ENCODE measurements at regions not wholly inside any gene's neighbourhood (a gene's known extent, or its start where the extent isn't known, plus 50 kb on each side); places are given as distances from the start of the nearest gene placed in this dataset.
"Not testable (repeated sequence)": the region's sequence is repeated elsewhere in the genome, so short reads cannot be mapped to it uniquely, and the experiment has no call there.

DNA sequence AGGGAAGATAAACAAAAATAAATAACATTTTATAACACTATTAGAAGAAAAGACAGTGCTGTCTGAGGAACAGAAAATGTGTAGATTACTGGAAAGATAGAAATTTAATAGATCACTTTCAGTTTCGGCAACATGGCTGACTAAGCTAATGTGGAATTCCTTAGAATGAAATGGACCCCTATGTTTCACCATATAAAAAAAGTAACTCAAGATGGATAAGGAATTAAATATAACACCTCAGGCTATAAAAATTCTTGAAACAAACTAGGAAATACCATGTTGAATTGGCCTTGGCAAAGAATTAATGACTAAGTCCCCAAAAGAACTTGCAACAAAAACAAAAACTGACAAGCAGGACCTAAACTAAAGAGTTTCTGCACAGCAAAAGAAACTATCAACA lies 558.3 kb downstream of the CHSY3 start:
- DNase-seq: no peak

DNA sequence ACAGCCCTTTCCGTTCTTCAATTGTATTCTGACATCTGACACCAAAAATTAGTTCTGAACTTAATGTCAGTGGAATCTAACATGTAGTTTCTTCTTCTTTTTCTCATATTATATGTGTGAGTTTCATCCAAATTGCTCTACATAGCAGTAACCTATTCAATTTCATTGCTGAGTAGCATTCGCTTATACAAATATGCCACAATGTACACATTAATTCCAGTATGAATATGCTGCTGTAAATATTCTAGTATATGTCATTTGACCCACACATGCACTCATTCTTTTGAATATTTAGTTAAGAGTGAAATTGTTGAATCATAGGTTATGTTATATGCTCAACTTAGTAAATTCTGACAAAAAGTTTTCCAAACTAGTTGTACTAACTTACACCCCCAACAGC lies 550.9 kb downstream of the CHSY3 start:
- no peak for DNase-seq

DNA sequence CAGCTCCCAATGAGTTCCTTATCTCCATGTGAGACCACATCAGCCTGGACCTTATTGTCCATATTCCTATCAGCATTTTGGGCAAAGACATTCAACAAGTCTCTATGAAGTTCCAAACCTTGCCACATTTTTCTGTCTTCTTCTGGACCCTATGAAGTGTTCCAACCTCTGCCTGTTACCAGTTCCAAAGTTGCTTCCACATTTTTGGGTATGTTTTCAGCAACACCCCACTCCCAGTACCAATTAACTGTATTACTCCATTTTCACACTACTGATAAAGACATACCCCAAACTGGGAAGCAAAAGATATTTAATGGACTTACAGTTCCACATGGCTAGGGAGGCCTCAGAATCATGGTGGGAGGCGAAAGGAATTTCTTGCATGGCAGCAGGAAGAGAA lies 548.5 kb downstream of the CHSY3 start:
- DNase-seq: no peak

DNA sequence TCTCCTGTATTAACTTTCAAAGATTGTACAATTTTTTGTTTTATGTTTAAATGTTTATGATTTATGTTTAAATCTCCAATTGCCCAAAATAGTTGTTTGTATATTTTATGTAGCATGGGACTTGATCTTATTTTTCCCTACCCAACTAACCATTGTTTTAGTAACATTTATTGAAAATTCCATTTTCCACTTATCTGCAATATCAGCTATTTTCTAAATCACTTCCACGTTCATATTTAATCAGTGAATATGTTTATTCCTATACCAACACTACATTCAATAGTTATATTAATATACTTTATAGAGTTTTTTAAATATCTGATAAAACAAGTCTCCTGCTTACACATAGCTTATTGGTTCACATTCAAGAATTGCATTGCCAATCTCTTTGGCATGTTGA lies 532.2 kb downstream of the CHSY3 start:
- DNase-seq: no peak

DNA sequence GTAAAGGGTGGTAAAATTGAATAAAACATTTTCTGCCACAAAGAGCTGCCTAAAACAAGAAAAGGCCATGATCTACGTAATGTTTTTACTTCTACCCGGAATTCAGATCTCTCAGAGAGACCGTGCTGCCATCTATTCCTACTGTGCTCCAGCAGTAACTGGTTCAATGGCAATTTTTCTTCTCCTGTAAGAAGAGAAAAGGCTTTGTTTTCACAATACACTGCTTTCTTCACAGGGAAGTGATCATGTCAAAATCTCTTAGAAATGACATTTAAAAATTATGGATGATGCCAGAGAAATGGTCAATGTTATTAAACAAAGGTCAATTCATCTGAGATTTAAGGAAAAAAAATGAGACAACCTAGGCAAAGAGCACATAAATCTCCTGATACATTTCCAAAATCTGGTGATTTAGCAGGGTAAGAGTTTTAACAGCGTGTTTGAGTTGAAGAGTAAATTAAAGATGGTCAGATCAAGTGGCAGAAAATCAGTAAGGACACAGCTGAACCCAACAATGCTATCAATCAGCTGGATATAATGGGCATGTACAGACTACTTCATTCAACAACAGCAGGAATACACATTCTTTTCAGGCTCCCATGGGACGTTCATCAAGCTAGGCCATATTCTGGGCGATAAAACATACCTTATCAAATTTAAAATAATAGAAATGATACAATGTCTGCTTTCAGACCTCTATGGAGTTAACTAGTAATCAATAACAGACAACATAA lies 523.1 kb downstream of the CHSY3 start:
- DNase-seq: no peak

DNA sequence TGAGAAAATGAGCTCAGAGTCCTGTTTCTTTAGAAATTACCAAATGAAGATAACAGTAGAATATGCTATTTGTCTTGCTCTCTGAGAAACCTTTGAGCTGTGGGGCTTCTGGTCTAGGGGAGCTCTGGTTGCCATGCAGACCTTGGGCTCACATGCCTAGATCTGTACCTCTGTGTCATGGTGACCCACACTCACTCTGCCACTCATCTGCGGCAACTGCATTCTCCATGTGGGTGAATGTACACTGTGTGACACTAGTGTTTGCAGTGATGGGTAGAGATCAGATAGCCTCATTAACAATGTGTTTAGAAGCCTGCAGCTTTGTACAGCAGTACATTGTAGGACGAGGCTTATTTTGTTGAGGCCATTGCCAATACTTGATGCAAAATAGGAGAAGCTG lies 521.2 kb downstream of the CHSY3 start:
- DNase-seq: no peak

DNA sequence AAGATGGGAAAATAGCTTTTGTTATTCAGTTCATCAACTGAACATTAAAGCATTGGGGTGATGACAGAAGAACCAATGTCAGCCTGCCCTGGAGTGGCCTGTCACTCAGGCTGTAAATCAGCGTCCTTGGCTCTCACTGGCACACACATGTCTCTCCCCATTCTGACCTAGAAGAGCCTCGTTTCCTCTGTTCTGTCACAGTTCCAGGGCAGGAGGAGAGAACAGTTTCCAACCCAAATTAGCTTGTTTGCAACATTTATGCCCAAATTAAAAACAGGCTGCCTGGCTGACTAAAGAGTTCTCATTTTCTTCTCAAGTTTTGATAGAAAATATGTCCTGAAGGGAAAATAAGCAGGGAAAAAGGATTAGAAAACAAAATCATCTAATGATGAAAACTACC lies 520.1 kb downstream of the CHSY3 start:
- no peak for DNase-seq

DNA sequence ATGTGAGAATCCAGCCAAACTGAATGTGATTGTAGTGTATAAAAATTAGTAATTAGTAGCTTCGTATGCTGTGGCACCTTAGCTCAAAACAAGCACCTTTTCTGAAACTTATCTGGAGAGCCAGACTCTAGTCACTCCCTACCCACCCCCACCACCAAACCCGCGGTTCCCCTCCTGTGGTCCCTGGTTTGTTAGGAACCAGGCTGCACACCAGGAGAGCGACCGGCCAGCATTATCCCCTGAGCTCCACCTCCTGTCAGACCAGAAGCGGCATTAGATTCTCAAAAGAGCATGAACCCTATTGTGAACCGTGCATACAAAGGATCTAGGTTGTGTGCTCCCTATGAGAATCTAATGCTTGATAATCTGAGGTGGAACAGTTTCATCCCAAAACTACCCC lies 498.6 kb downstream of the CHSY3 start:
- no peak for DNase-seq

DNA sequence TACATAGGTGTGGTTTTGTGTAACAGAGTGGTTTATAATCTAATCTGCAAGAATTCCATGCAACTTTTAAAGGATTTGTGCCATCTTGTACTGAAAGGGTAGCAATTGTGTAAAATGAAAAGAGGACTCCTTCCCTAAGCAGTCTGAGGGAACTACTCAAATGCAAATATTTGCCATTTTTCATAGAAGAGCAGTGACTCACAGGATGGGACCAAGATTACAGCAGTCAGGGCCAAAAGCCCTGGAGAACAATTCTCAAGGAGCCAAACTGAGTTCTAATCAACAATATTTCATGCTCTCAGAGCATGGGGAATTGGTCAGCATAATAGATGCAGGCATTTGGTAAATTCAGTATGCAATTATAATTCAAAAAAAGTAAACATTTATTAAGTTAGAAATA lies 495.8 kb downstream of the CHSY3 start:
- no peak for DNase-seq

DNA sequence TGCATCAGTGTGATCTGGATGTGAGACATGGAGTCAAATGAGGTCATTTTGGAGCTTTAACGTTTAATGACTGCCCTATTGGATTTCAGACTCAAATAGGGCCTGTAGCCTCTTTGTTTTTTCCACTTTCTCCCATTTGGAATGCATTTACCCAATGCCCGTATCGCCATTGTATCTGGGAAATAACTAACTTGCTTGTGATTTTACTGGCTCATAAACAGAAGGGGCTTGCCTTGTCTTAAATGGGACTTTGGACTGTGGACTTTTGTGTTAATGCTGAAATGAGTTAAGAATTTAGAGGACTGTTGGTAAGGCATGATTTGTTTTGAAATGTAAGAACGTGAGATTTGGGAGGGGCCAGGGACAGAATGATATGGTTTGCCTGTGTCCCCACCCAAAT lies 494.6 kb downstream of the CHSY3 start:
- no peak for DNase-seq

DNA sequence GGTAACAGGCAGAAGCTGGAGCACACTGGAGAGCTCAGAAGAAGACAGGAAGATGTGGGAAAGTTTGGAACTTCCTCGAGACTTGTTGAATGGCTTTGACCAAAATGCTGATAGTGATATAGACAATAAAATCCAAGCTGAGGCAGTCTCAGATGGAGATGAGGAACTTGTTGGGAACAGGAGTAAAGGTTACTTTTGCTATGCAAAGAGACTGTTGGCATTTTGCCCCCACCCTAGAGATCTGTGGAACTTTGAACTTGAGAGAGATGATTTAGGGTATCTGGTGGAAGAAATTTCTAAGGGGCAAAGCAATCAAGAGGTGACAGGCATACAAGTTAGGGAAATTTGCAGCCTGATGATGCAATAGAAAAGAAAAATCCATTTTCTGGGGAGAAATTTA lies 493.5 kb downstream of the CHSY3 start:
- not testable (repeated sequence) for DNase-seq

DNA sequence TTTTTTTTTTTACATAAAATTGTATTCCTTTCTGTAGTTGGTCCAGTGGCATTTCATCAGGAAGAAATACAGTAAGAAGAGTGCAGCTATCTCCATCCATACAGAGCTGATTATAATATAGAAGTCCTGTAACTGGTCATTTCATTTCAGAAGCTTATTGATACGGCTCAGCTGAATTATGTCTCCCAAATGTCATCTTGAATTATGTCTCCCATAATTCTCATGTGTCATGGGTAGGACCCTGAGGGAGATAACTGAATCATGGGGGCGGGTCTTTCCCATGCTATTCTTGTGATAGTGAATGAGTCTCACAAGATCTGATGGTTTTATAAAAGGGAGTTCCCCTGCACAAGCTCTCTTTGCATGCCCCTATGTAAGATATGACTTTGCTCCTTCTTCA lies 492.9 kb downstream of the CHSY3 start:
- no peak for DNase-seq

DNA sequence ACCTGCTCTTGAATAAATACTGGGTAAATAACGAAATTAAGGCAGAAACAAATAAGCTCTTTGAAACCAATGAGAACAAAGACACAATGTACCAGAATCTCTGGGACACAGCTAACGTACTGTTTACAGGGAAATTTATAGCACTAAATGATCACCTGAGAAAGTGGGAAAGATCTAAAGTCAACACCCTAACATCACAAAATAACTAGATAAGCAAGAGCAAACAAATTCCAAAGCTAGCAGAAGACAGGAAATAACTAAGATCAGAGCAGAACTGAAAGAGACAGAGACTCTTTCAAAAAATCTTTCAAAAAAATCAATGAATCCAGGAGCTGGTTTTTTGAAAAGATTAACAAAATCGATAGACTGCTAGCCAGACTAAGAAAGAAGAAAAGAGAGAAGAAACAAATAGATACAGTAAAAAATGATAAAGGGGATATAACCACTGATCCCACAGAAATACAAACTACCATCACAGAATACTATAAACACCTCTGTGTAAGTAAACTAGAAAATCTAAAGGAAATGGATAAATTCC lies 487.5 kb downstream of the CHSY3 start:
- not testable (repeated sequence) for DNase-seq

DNA sequence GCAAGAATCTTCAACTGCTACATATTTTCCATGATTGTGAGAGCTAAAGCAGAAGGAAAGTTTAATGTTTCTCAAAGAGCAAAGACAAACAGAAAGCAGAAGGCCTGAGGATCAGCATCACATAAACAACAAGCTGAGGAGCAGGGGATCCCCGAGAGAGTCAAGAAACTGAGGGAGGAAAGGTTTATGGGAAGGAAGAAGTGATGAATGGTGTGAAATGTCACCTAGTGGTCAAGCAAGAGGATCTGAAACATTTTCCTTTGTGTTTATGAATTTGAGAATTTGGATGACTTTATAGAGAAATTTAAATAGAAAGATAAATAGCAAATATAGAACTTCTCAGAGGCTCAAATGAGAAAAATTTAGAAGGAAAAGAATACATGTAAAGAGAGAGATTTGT lies 481.9 kb downstream of the CHSY3 start:
- no peak for DNase-seq

DNA sequence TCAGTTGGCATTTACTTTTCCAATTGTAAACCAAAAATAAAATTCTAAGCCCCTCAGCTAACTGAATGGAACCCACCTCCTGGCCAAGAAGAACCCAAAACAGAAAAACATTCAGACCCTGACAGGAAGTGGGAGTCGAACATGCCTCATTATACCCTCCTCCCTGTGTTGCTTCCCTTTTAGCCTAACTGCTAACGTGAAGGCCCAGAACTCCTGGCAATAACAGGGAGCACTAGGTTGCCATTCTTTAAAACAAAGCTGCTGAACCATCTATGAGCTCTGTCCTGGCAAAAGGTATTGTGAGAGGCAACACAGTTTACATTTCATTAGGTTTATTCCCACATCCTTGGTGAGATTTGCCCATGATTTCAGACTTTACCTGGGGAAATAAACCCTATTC lies 481.4 kb downstream of the CHSY3 start:
- DNase-seq: no peak

DNA sequence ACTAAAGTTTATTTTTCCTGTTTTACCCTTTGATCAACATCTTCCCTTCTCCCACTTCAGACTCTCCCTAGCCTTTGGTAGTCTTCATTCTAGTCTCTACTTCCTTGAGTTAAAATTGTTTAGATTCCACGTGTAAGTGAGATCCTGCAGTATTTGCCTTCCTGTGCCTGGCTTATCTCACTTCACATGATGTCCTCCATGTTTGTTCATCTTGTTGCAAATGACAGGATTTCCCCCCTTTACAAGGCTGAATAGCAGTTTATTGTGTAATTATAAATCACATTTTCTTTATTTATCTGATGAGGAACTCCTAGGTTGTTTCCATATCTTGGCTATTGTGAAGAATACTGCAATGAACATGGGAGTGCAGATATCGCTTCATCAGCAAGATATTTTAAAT lies 461.7 kb downstream of the CHSY3 start:
- no peak for DNase-seq

DNA sequence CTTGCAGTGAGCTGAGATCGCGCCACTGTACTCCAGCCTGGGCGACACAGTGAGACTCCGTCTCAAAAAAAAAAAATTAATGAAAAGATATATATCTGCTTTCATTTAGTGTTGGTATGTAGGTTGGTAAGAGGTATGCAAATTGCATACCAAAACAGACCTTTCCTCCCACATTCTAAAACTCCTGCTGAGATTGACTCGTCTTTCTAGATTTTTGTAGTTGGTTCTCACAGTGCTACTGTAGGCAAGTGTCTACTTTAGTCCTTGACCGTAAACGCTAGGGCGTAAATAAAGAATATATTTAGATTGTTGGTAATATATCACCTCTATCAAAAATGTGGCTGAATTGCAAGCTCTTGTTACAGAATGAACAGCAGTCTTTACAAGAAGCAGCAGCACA lies 445.9 kb downstream of the CHSY3 start:
- DNase-seq: no peak

DNA sequence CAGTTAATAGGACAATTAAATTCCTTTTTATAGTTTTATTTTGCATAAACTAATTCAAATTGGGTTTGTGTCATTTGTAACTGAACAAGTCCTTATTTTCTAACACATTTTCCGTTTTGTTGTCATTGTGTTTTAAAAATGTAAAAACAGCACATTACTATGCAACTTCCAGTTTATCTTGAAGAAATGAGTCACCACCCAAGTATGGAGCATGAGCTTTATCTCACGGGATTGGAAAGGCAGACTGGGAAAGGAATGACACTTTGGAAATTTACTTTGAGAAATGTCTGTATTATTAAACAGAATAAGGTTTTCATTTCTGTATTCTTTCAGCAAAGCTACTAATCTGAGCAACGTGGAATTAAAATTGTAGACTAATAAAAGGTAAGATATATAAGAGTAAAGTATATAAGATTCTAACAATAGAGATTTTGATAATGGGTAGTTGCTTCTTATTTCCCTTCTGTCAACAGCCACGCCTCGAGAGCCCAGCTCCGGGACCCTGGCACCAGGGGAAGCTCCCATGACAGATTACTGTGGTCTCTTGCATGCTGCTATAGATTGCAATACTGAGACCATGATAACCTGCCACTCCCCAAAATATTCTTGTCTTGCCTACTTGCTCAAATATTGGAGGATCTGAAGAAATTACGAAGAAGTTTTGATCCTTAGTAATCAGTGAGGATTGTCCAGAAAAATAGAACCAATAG lies 433.1 kb downstream of the CHSY3 start:
- DNase-seq: no peak

DNA sequence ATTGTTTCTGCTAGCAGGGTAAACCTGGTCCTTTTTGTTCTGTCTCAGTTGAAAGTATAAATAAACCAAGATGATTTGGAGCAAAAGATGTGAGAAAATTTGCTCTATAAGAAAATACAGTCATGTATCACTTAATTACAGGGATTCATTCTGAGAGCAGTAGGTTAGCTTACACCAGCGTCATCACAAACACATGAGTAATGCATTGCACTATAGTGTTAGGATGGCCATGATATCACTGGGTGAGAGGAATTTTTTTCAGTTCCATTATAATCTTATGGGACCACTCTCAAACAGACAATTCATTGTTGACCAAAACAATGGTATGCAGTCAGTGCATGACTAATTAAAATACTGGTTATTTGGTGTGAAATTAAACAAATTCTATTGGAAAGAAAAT lies 430.9 kb downstream of the CHSY3 start:
- DNase-seq: no peak

DNA sequence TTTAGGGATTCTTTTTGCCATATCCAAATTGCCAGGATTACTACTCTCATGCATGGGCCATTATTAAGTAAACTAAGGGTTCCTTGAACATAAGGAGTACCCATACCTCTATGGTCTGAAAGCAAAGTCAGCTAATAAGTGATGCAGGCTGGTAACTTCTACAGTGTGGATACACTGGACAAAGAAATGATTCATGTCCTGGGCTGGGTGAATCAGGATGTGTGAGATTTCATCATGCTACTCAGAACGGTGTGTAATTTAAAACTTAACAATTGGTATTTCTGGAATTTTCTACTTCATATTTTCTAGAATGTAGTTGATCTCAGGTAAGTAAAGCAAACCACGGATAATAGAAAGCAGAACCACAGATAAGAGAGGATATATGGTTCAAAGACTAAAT lies 428.8 kb downstream of the CHSY3 start:
- DNase-seq: no peak

DNA sequence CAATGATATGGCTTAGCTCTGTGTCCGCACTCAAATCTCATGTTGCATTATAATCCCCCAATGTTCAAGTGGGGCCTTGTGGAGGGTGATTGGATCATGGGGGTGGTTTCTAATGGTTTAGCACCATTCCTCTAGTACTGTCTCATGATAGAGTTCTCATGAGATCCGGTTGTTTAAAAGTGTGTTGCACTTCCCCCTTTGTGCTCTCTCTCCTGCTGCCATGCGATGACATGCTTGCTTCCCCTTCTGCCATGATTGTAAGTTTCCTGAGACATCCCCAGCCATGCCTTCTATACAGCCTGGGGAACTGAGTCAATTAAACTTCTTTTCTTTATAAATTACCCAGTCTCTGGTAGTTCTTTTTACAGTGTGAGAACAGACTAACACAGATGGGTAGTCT lies 427.1 kb downstream of the CHSY3 start:
- no peak for DNase-seq

DNA sequence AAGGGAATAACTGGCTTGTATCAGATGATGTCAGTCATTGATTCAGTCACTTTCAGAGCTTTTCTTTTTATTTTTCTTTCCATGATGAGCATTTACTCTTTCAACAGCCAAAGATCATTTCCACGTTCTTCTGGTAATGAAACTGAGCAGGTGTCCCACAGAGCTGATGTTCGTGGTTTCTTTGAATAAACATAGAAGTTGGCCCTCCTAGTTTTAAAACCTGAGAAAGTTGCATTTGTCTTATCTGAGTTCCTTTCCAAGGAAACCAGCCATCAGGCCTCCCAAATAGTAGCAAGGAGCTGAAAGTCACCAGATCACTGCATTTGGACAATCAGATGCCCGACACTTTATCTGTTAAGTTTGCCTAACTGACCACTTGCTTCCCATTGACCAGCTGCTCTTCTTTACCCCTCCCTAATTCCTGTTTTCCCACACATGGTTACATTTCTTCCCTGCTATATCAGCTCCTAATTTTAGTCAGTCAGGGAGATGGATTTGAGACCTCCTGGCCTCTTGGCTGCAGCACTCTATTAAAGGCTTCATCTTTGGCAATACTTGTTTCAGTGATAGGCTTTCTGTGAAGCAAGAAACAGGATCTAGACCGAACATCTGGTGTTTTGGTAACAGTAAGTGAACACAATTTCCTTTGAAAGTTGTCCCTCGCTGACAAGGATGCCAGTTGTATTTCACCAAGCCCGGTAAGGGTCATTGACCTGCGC lies 420.8 kb downstream of the CHSY3 start:
- no peak for DNase-seq

DNA sequence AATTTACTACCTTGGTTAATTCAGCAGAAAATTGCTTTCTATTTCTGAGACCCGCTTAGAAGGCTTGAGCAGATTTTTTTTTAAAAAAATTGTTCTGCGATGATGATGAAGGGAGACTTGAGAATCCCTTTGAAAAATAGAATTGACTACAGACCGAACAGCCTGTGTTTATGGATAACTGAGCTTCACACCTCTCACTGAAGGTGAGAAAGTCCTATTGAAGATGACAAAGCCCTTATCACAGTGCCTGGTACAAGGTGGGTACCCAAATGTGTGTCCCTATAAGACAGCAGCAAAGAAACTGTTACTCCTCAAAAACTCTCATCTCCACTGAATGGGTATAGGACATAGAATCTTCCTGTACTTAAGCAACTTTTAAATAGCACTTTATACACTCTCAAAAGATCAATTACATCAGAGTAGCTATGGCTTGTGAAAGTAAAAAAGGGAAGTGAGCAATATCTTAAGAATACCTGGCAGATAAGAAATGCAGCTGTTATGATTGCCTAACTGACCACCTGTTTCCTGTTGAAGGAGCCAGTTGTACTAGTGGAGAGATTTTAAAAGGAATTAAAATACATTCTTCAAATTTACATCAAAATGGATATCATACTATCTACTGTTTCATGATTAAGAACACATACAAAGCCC lies 419.7 kb downstream of the CHSY3 start:
- peak in 1 of 4 experiments; percentile 3 for DNase-seq

All from suppressor macrophage (primary cell).